Frontal cortex (tissue), 3 donors: ENCODE measurements at regions not wholly inside any gene's neighbourhood (a gene's known extent, or its start where the extent isn't known, plus 50 kb on each side); places are given as distances from the start of the nearest gene placed in this dataset.
"Not testable (repeated sequence)": the region's sequence is repeated elsewhere in the genome, so short reads cannot be mapped to it uniquely, and the experiment has no call there.

Source experiments
- DNase-seq, 2 donors: peaks; one replicate each; pipeline ENCODE4 v3.0.0; 2012; ENCODE audit warnings: low spot score in 2 of 2
- FAIRE-seq: peaks from 2 replicates; lab custom pipeline; 2012; peaks lifted over from hg19 to GRCh38; lab: Jason Lieb, UNC
- donor health status: control.
- donor health status: control.
- donor health status: control.

DNA sequence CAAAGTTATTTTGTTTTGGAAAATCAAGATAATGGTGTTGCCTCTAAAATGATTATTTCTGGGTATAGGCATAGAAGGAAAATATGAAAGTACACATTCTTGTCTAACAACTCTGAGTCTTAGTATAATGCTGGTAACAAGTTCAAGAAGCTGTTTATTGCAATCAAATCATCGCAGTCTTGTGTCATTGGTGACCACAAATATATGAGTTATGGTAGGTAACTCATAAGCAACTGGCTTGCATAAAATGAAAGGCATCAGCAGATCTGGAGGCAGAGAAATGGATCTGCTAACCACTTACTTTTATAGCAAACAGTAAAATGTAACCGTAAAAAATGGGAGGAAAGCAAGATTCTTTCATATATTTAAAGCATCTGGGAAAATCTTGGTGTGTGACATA, 156.2 kb upstream of the TCF4 start:
- no peak for DNase-seq
- no peak for FAIRE-seq

DNA sequence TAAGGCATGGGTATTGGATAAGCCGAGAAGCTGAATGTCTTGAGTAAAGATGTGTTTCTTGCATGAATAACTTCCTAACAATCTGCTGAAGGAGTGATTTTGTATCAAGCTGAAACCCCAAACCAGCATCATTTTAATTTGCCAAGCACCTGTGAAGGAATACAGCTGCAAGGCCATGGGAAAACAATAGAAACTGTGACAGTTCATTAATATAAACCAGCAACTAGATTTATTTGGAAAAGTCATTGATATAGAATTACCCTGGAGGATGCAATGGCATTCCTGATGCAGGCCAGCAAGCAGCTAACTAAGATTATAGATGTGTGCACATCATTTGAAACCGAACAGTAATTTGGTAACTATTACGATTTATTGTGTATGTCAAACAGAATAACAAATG, 155.7 kb upstream of the TCF4 start:
- DNase-seq, result no peak
- FAIRE-seq, result no peak

DNA sequence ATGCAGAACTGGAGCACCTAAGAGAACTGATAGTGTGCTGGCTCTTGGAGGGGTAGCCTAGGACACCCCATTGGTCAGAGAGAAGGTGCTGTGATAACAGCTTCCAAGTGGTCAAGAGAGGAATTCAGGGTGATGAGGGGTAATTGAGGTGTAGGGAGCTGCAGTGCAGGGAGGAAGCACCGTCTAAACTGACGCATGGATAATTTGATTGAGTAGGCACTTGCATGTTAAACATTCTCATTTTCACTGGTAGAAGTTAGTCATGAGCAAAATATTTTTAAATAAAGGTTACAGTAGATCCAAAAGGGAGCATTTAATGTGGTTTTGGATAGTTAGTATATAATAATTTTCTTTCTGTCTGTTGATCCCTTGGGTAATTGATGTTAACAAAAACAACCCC, 155.1 kb upstream of the TCF4 start:
- no peak for DNase-seq
- FAIRE-seq, result no peak

DNA sequence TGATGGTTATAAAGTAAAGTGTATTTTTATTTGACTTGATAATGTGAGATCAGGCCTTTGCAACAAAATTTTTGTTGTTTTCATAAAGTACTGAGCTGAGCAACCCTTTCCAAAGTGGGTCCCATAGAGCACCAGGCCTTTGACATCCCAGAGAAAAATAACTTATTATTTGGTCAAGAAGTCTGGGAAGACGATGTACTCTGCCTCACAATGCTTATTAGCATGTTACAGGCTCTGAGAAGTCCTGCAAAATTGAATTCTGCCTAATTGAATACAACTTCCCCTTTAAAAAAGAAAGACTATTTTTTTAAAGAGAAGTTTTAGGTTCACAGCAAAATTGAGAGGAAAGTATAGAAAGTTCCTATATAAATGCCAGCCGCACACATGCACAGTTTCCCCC, 151.5 kb upstream of the TCF4 start:
- DNase-seq, result no peak
- FAIRE-seq, result no peak

DNA sequence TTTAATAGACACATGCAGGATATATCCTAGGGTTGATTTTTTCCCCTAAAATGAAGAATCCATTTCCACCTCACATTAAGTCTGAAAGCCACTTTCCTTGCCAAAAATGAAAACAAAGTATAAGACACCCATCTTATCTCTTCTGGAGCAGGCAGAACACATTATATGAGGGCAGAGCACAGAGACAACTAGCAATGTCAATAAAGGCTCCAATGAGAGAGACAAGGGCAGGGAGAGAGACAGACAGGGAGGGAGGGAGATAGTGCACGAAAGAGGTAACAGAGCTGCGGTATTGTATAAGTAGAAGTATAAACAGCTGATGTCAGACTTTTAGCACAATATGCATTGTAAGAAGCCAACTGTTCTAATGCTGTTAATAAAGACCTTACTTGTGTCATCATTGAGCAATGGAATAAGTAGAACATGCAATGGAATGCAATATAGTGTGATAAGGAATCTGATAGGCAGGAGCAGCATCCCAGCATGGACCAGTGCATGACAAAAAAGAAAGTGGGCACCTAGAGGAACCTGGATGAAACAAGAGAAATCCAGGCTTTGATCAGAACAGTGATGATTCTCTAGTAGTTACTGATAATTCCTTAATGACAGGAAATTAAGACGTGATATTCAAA, 150.6 kb upstream of the TCF4 start:
- FAIRE-seq, result no peak
- DNase-seq, result no peak

DNA sequence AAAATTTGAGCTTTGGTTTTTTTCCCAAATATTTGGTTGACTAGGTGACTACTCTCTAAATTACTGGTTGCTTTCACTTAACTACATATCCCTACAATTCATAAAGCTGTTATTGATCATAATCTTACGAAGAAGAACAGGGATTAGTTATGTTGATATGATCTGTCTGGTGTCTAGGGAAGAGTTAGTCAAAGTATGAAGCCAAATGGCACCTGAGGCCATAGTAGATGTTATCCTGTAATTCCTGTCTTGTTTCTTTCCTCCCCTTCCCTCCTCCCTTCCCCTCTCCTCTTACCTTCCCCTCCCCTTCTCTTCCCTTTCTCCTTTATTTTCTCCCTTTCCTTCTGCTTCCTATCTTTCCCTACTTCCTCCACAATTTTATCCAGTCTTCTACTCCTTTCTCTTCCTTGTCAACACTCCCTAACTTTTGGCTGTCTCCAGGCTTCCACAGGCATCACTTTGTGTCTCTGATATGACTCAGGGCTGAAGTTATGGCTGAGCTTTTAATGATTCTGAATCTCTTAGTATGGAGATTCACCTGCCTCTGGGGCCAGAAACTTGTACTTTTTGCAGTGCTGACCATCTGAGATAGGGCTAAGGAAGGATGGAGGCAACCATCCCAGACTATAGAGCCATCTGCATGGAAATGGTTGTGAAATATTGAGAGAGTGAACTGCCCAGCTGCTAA, 149.9 kb upstream of the TCF4 start:
- no peak for DNase-seq
- no peak for FAIRE-seq

DNA sequence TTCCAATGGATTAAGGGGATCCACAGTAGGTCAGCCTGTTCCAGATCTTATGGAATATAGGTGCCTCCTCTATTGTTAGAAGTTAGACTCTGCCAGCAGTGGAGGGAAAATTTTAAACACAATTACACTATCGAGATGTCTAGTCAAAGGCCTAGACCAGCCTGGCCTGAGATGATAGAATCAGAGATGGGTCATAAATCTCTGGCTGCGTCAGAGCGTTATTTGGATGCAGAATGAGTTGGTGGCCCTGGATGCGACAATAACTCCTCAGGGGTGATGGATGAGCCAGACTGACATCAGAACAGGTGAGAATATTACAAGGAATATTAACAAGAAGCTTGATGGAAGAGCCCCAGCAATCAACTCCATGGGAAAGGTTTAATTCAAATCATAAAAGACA, 149.3 kb upstream of the TCF4 start:
- DNase-seq, result no peak
- no peak for FAIRE-seq

DNA sequence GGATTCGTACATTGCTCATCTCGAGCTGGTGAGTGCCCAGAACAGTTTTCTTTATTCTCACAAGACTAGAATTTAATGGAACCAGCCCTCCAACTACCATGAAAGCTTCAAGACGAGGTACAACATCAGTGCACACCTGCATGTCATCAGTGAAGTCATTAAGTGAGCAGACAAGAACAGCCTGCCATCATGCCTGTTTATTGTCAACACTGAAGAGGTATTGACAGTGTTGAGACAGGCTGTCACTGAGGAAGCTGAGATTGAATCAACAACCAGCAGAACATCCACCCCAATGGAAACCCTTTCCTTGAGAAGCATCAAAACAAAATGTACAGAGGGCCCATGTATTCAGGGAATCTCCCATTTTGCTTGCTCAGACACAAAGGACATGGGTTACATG, 148.0 kb upstream of the TCF4 start:
- no peak for FAIRE-seq

DNA sequence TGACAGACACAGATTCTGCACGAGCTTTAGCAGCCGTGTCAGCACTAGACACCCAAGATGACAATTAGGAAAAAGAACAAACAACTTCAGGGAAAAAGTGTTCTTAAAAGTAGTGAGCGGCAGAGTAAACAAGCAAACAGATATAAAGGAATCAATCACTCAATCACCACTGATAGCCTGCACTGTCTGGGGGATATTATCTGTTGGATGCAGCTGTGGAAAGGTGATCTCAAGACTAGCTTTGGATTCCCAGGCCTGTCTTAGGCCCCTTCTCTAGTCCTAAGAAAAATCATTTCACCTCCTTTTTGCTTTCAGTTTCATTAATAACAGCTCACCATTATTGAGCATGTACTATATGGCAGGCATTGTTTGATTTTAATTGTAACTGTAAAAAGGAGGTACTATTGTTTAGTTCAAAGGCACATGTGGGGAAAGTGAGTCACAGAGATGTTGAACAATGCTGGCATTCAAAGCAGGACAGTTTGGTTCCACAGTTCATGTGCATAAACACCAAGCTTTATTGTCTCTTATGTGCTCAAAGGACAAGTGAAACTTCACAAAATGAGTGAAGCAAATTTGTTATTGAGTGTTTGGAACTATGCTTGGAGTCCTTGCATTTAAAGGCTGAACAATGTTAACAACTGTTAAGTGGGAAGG, 147.3 kb upstream of the TCF4 start:
- no peak for FAIRE-seq
- no peak for DNase-seq

More for the DNA sequence above, 148.0 kb upstream of the TCF4 start:
- no peak for DNase-seq

DNA sequence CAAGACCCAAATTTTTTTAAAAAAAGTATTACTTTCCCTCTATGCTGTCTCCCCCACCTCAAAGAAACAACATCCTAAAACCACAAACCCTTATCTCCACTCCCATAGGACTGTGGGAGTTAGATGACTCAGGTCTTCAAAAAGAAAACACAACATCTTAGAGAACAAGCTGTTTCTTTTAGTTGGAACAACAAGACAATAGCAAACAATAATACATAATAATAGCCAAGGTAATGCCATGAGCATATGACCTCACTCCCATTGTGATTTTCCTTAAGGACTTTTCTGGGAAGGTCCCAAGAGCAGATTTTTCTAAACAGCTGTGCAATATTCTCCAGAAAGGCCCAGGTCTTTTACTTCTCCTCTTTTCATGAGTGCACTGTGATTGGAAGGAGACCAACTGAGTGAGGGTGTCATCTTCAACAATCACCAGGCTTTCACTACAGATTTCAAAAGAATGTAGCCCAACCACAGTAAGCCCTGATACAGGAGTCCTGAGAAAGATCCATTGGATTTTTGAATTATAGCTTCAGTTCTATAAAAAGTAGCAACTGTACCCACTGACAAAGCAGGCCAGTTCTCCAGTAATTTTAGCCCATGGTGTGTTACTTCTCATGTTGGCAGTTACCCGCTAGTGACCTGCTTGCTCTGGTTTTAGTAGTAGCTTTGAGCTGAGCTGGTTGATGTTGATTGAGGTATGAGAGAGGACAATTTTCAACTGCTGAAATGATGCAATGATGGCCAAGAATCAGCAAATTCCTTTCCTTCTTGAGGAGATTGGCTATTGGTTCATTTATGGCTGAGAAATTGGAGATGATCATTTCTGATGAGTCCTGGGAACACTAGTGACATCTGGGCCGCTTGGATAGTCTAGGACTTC, 144.5 kb upstream of the TCF4 start:
- no peak for DNase-seq
- FAIRE-seq, result no peak

DNA sequence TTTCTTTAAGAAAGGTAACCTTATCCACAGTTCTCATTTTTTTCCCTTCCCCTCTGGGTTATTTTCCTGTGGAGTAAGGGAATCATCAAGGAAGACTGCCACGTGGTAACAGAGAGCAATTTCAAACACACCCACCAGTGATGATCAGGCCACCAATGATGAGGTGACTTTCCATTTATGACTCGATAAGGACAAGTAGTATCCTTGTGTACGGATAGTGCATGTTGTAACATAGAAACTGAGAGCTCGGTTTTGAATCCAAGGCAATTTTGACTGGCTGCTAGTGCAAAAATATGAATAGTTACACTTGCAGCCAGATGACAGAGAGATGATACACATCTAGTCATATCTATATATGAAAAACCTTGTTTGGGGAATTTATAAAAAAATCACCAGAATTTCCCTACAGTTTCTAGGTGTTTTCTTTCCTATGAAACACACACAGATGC, 143.6 kb upstream of the TCF4 start:
- no peak for DNase-seq
- no peak for FAIRE-seq

DNA sequence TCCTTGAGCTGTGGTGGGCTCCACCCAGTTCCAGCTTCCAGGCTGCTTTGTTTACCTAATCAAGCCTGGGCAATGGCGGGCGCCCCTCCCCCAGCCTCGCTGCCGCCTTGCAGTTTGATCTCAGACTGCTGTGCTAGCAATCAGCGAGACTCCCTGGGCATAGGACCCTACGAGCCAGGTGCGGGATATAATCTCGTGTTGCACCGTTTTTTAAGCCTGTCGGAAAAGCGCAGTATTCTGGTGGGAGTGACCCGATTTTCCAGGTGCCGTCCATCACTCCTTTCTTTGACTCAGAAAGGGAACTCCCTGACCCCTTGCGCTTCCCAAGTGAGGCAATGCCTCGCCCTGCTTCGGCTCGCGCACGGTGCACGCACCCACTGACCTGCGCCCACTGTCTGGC, 133.0 kb upstream of the TCF4 start:
- not testable (repeated sequence) for DNase-seq

DNA sequence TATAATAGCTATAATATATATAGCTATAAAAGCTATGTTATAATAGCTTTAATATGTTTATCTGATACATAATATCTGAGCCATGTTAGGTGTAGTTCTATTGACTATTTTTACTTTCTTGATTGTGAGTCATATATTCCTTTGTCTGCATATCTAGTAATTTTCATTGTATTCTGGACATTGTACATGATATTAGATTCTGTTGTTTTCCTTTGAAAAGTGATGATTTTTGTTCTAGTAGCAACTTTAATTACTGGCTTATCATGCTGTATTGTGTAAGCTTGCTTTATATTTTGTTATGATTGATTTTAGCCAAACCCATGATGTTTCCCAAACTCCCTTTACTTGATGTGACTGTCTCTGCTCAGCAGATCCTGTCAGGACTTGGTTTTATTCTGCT, 125.7 kb upstream of the TCF4 start:
- FAIRE-seq (no peak), DNase-seq (no peak)

More for the DNA sequence above, 133.0 kb upstream of the TCF4 start:
- not testable (repeated sequence) for FAIRE-seq

DNA sequence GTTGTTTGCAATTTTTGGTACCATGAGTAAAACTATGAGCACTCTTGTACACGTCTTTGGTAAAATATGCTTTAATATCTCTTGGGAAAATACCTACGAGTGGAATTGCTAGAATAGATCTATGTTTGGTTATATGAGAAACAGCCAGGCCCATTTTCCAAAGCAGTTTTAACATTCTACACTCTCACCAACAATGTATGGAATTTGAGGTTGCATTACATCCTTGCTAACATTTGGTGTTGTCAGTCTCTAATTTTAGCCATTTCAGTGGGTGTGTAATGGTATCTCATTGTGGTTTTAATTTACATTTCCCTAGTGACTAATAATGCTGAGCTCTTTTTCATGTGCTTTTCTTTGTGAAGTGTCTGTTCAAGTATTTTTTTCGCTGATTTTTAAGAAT, 118.9 kb upstream of the TCF4 start:
- FAIRE-seq (no peak), DNase-seq (no peak)

DNA sequence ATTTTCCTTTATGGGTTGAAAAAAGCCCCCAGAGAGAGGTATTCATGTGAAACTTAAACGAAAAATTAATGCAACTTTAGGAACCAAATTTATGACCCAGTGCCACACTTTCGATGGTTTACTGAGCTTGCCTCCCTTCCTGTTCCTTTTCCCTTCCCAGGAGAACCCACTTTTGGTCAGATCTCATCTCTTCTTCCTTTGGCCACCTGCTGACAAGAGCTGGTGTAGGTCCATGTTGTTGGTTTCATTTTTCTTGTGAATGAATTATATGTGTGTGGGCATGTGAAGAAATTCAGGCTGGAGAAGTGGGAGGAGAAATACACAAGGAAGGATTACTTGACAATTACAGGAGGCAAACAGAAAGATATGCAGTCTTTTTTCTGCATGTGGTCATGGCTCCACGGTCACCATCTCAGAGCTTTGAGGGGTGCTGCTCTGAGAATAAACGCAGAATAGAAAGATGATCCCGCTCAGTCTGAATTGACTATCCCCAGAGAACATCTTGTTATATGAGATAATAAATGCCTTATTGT, 111.3 kb upstream of the TCF4 start:
- FAIRE-seq, result no peak
- DNase-seq, result no peak

DNA sequence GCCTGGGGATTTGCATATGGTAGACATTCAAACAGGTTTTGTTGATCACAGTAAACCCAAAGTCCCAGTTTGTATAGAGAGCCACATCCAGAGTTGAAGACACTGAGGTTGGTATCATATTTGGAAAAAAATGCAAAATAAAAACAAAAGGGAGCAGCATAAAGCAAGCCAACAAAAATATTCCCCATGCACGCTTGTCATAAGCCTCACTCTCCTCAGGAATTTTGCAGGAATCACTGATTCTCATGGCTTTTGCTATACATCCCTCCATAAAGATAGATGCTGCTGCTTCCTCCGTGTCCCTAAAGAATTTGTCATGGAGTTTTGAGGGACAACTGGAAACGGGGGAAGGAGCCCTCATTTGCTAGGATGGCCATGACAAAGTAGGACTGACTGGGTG, 108.8 kb upstream of the TCF4 start:
- FAIRE-seq, result no peak
- DNase-seq, result no peak

DNA sequence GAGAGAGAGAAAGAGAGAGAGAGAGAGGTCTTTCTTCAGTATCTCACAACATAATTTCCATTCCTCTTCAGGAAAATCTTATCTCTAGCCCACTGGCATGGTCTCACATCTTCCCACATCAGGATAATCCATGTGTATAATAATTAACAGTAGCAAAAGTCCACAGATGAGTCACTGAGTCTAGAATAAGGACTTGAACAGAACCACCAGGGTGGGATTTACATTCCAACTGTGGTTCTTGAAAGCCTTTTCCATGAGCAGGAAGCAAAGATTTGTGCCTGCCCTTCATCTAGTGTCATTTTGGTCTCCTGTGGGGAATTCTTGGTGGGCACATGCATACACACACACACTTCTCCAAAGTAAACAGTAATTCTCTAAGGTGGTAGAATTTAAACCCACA, 107.1 kb upstream of the TCF4 start:
- DNase-seq (no peak), FAIRE-seq (no peak)

DNA sequence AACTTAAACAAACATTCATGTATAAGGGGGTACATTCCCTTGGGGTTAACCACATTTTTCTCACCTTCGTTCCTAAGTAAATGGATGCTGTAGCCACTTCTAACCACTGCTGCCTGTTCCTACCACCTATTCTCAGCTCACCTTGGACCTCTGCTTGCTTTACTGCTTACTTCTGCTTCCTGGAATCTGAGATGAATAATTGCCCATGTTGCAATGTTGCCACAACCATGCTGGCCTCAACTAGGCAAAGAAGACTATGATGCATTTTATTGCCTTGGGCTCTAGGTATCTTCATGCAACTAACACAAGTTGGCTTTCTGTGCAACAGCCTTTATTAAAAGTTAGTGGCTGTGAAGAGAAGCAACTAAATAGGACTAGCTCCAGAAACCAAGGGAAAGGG, 106.3 kb upstream of the TCF4 start:
- no peak for FAIRE-seq
- DNase-seq, result no peak

DNA sequence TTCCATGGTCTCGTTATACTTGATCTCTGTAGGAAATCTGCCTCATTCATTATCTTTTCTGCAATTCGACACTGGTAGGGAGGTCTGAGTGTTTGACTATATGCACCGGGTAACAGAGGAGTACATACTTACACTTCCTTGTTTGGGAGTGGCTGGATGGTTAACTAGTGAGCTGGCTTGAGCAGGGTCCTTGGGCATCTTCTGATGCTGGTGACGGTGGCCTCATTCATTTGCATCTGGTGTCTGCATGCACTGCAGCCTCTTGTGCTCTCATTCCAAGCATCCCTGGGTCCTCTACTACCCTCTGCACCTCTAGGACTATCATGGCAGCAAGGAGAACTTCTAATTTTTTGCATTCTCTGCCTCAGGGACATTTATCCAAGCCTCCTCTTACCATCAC, 100.0 kb upstream of the TCF4 start:
- DNase-seq (no peak), FAIRE-seq (no peak)

DNA sequence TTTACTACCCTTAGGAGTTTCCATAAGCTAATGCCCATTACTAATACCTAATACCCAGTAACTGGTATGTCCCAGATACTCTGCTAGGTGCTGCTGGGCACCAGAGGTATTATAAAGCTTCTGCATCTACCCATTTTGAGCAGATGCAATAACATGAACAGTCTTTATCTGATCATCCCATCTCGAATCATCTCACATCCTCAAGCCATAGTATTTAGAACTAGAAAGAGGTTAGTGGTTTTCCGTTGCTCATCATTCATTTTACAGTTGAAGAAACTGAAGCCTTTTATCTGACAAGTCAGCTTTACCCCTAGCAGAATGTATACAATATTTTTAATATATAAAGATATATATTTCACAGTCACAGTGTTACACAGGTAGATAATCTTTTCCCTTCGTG, 99.1 kb upstream of the TCF4 start:
- FAIRE-seq, result no peak

More for the DNA sequence above, 99.1 kb upstream of the TCF4 start:
- no peak for DNase-seq
